Smooth muscle cell (in vitro differentiated cells): ENCODE measurements at regions not wholly inside any gene's neighbourhood (a gene's known extent, or its start where the extent isn't known, plus 50 kb on each side); places are given as distances from the start of the nearest gene placed in this dataset.

ENCODE experiments used
- DNase-seq: peaks from one replicate; lab custom pipeline; 2025; ENCODE audit not compliant: unreplicated experiment; lab: John Stamatoyannopoulos, UW
- H2AFZ ChIP-seq: fragments of 200-600 bp; sonication (generic); 2 replicates; pipeline ENCODE4 v1.6.0; 2016; ENCODE audit warnings: antibody characterized with exemption, low read depth, mild to moderate bottlenecking
- H3F3A ChIP-seq: fragments of 200-600 bp; sonication (generic); 2 replicates; pipeline ENCODE4 v1.6.0; 2017; ENCODE audit warnings: antibody characterized with exemption, low read depth
- H3K27ac ChIP-seq: fragments of 200-600 bp; sonication (generic); 2 replicates; pipeline ENCODE4 v1.5.1; 2016; ENCODE audit warnings: low read depth, mild to moderate bottlenecking
- H3K27me3 ChIP-seq: fragments of 200-600 bp; sonication (generic); 2 replicates; pipeline ENCODE4 v1.6.1; 2016; ENCODE audit warnings: low read depth, mild to moderate bottlenecking
- H3K36me3 ChIP-seq: fragments of 200-600 bp; sonication (generic); 2 replicates; pipeline ENCODE4 v1.5.1; 2016; ENCODE audit warnings: low read depth
- H3K4me1 ChIP-seq: fragments of 200-600 bp; sonication (generic); 2 replicates; pipeline ENCODE4 v1.5.1; 2016; ENCODE audit warnings: low read depth
- H3K4me2 ChIP-seq: fragments of 200-600 bp; sonication (generic); 2 replicates; pipeline ENCODE4 v1.6.0; 2016; ENCODE audit warnings: mild to moderate bottlenecking
- H3K4me3 ChIP-seq: fragments of 200-600 bp; sonication (generic); 2 replicates; pipeline ENCODE4 v1.5.1; 2016; ENCODE audit warnings: mild to moderate bottlenecking
- H3K79me2 ChIP-seq: fragments of 200-600 bp; sonication (generic); 2 replicates; pipeline ENCODE4 v1.6.0; 2016; ENCODE audit warnings: low read depth, mild to moderate bottlenecking
- H3K9ac ChIP-seq: fragments of 200-600 bp; sonication (generic); 2 replicates; pipeline ENCODE4 v1.6.0; 2016; ENCODE audit warnings: low read depth
- H3K9me3 ChIP-seq: fragments of 200-600 bp; sonication (generic); replicated peaks from 2 replicates; pipeline ENCODE4 v1.5.1; 2016; ENCODE audit warnings: low read depth
- H4K20me1 ChIP-seq: fragments of 200-600 bp; sonication (generic); 2 replicates; pipeline ENCODE4 v1.6.0; 2016; ENCODE audit warnings: low read depth
- CTCF ChIP-seq: fragments of 200-600 bp; sonication (generic); IDR thresholded peaks from 2 replicates; pipeline ENCODE4 v1.5.1; 2017; ENCODE audit warnings: borderline replicate concordance, mild to moderate bottlenecking, antibody characterized with exemption; ENCODE audit not compliant: insufficient read depth, poor library complexity, severe bottlenecking
- WGBS: methylation state at CpG from one replicate; pipeline ENCODE4 v1.1.7; 2016; ENCODE audit warnings: low lambda C conversion rate; 5-methylcytosine and 5-hydroxymethylcytosine counted together

- Histone ChIP-seq H4K20me1 (no peaks in the 10 kb centered on the region), H3K9me3 (no peaks in the 10 kb centered on the region), H3K4me2 (no peak overlapping the region), H3K9ac (no peak overlapping the region), H3K4me3 (no peak overlapping the region), H3F3A (no peaks in the 10 kb centered on the region), H3K4me1 (no peaks in the 10 kb centered on the region), H3K27ac (no peak overlapping the region), H3K36me3 (no peaks in the 10 kb centered on the region), H2AFZ (no peak overlapping the region), H3K79me2 (no peaks in the 10 kb centered on the region), H3K27me3 (peaks cover 24% of the 10 kb centered on the region)
- WGBS, result 91% methylated on average over 2 of the region's 2 CpGs
- no peak for DNase-seq
- TF ChIP-seq CTCF, result no peak
Measured at GRCh38 chr2:16308816-16309215, 356.8 kb downstream of the CYRIA start.

DNA sequence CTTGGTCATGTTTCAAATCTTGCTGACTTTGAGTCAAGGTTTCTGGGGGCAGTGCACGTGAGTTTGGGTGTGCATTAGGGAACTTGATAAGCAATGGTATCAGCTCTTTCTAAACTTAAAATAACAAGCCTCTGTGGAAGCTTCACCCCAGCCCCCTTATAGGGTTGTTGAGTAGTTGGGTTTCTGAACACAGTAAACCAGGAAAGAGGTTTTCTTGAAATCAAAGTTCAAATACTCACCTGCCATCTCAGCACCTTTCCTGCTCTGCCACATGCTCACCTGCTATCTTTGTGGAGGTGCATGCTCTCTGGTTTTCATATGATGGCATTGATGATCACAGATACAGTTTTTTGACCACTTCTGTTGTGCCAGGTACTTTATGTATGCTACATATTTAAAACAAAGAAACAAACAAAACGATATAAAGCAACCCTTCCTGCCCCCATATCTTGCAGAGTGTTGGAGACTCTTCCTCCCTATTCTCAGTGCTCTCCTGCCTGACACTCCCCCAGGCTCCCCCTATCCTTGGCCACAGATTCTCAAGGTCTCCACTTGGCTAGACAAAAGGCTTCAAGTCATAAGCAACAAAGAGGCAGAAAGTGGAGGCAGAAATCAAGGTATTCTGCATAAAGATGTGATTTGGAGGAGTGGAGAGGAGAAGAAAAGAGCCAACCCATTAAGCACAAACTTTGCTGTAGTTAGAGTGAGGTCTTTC is 360.6 kb downstream of the CYRIA start:
- no peak overlapping the region for H3K4me3 ChIP-seq
- peaks cover 34% of the 10 kb centered on the region for H3K27me3 ChIP-seq
- no peak overlapping the region for H3K9ac ChIP-seq
- H3F3A ChIP-seq, result no peaks in the 10 kb centered on the region
- H3K36me3 ChIP-seq, result no peaks in the 10 kb centered on the region
- TF ChIP-seq CTCF, result no peak
- DNase-seq, result no peak
- no peaks in the 10 kb centered on the region for H3K79me2 ChIP-seq
- no peaks in the 10 kb centered on the region for H4K20me1 ChIP-seq
- no peak overlapping the region for H3K27ac ChIP-seq
- H3K4me2 ChIP-seq, result no peak overlapping the region
- 34% methylated on average over 2 of the region's 2 CpGs for WGBS
- H3K4me1 ChIP-seq, result peaks cover 4% of the 10 kb centered on the region
- H2AFZ ChIP-seq, result no peak overlapping the region
- H3K9me3 ChIP-seq, result no peaks in the 10 kb centered on the region

- H3K9me3 ChIP-seq, result no peaks in the 10 kb centered on the region
- no peaks in the 10 kb centered on the region for H3K79me2 ChIP-seq
- H3K27me3 ChIP-seq, result peaks cover 34% of the 10 kb centered on the region
- H2AFZ ChIP-seq, result no peak overlapping the region
- no peak overlapping the region for H3K4me2 ChIP-seq
- no peak overlapping the region for H3K27ac ChIP-seq
- H4K20me1 ChIP-seq, result no peaks in the 10 kb centered on the region
- TF ChIP-seq CTCF, result no peak
- no peaks in the 10 kb centered on the region for H3K36me3 ChIP-seq
- H3K4me1 ChIP-seq, result peaks cover 4% of the 10 kb centered on the region
- 67% methylated on average over 8 of the region's 8 CpGs for whole genome bisulfite sequencing
- H3K9ac ChIP-seq, result no peak overlapping the region
- H3F3A ChIP-seq, result no peaks in the 10 kb centered on the region
- DNase-seq, result no peak
- H3K4me3 ChIP-seq, result no peak overlapping the region
Measured at GRCh38 chr2:16303761-16304160, 361.9 kb downstream of the CYRIA start.

GRCh38 chr2:16303273-16303577 is 362.4 kb downstream of the CYRIA start:
- Histone ChIP-seq H3K9me3 (no peaks in the 10 kb centered on the region), H2AFZ (no peak overlapping the region), H3F3A (no peaks in the 10 kb centered on the region), H3K9ac (no peak overlapping the region), H4K20me1 (no peaks in the 10 kb centered on the region), H3K27me3 (peaks cover 34% of the 10 kb centered on the region), H3K4me2 (no peak overlapping the region), H3K79me2 (no peaks in the 10 kb centered on the region), H3K36me3 (no peaks in the 10 kb centered on the region), H3K27ac (no peak overlapping the region), H3K4me1 (peaks cover 4% of the 10 kb centered on the region), H3K4me3 (no peak overlapping the region)
- DNase-seq, result no peak
- TF ChIP-seq CTCF, result no peak
- WGBS, result 77% methylated on average over 6 of the region's 6 CpGs
